GM23248 (cell line): ENCODE measurements at regions not wholly inside any gene's neighbourhood (a gene's known extent, or its start where the extent isn't known, plus 50 kb on each side); places are given as distances from the start of the nearest gene placed in this dataset.

Source experiments
- EZH2 ChIP-seq: fragments of 200-600 bp; sonication (generic); IDR thresholded peaks from 2 replicates; pipeline ENCODE4 v1.6.1; 2018; ENCODE audit warnings: antibody characterized with exemption, mild to moderate bottlenecking; ENCODE audit not compliant: insufficient read depth, poor library complexity, severe bottlenecking
- EZH2phosphoT487 ChIP-seq: fragments of 200-600 bp; sonication (generic); IDR thresholded peaks from 2 replicates; pipeline ENCODE4 v1.6.1; 2018; ENCODE audit warnings: antibody characterized with exemption, moderate library complexity, mild to moderate bottlenecking, low read depth; ENCODE audit not compliant: insufficient read depth

GRCh38 chr10:37638569-37638968 is 218.8 kb downstream of the ZNF248 start:
- no peak for TF ChIP-seq EZH2phosphoT487
- TF ChIP-seq EZH2: no peak
